Sigmoid colon (tissue), 4 donors: ENCODE measurements at regions not wholly inside any gene's neighbourhood (a gene's known extent, or its start where the extent isn't known, plus 50 kb on each side); places are given as distances from the start of the nearest gene placed in this dataset.

Source experiments
- EP300 ChIP-seq, 4 donors: sonication (generic); formaldehyde crosslinking; IDR thresholded peaks; one replicate each; pipeline ENCODE4 v1.6.1; 2017; ENCODE audit warnings: antibody characterized with exemption in 4 of 4
- POLR2A ChIP-seq, 2 donors: fragments of 450-650 bp; IDR thresholded peaks; one replicate each; pipeline ENCODE4 v1.6.1; 2016; ENCODE audit warnings: antibody characterized with exemption in 2 of 2, mild to moderate bottlenecking in 2 of 2, moderate library complexity in 2 of 2
- POLR2AphosphoS5 ChIP-seq, 4 donors: sonication (generic); formaldehyde crosslinking; IDR thresholded peaks; one replicate each; pipeline ENCODE4 v1.6.1; 2017; ENCODE audit warnings: antibody characterized with exemption in 4 of 4
- TF ChIP-seq, protein P1 (sequence below), 4 experiments: fragments of 450-650 bp in 3 of 4; fragments of 200-600 bp in 1 of 4; IDR thresholded peaks; one replicate each; pipeline ENCODE4 v1.5.1; 2016 to 2019; ENCODE audit warnings: antibody characterized with exemption in 4 of 4, mild to moderate bottlenecking in 3 of 4, moderate library complexity in 2 of 4

DNA sequence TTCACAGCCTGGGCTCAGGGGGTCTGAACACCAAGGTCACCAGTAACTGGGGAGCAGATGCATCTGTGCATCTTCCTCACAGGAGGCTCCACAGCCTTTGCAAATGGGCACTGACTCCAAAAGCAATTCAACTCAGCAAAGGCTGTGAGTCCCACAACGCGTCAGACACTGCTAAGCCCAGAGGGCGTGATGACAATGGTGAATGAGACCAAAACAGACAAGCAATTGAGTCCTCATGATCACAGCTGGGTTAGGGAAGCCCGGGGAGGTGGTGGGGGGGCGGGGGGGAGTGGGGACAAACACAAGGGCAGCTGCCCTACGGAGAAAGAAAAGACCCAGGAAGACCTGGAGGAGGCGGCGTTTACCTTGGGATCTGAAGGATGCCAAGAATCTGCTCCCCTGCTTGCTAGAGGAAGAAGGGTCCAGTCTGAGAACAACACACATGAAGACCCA lies 61.6 kb upstream of the RNF32 start:
- TF ChIP-seq, protein P1, sequence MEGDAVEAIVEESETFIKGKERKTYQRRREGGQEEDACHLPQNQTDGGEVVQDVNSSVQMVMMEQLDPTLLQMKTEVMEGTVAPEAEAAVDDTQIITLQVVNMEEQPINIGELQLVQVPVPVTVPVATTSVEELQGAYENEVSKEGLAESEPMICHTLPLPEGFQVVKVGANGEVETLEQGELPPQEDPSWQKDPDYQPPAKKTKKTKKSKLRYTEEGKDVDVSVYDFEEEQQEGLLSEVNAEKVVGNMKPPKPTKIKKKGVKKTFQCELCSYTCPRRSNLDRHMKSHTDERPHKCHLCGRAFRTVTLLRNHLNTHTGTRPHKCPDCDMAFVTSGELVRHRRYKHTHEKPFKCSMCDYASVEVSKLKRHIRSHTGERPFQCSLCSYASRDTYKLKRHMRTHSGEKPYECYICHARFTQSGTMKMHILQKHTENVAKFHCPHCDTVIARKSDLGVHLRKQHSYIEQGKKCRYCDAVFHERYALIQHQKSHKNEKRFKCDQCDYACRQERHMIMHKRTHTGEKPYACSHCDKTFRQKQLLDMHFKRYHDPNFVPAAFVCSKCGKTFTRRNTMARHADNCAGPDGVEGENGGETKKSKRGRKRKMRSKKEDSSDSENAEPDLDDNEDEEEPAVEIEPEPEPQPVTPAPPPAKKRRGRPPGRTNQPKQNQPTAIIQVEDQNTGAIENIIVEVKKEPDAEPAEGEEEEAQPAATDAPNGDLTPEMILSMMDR (IDR thresholded peaks at IDR 0.05), result no peak
- TF ChIP-seq EP300 (IDR thresholded peaks at IDR 0.05), result no peak
- TF ChIP-seq POLR2AphosphoS5 (IDR thresholded peaks at IDR 0.05), result no peak
- no peak for TF ChIP-seq POLR2A (IDR thresholded peaks at IDR 0.05)
